ENCODE measurements at regions not wholly inside any gene's neighbourhood (a gene's known extent, or its start where the extent isn't known, plus 50 kb on each side); places are given as distances from the start of the nearest gene placed in this dataset.
A peak's percentile ranks its signal among the peaks of the same experiment; 100 is the strongest.
"Not testable (repeated sequence)": the region's sequence is repeated elsewhere in the genome, so short reads cannot be mapped to it uniquely, and the experiment has no call there.

DNA sequence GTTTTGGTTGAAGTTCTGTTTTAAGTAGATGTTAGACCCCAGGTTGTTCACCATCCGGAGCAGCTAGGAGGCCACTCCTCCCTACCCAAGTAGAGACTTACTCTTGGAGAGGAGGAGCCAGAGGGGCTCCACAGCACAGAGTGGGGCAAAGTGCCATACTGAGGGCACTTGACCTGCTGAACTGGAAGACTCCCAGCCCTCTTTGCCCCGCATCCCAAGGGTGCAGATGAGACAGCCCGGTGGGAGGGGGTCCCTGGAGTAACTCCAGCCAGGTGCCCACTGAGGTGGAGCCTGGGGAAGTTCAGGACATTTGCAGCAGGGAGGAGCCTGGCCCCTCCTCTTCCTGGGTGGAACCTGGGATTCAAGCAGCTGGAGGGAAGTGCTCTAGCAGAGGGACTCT lies 102.1 kb upstream of the GPR6 start:
- Mint-ChIP-seq H3K27ac (peak overlapping the region in 1 of 6 donors; percentile 71), H3K4me3 (no peak overlapping the region), H3K4me1 (peaks cover 11 to 13% (median 11%) of the 10 kb centered on the region in 3 donors), H3K36me3 (no peaks in the 10 kb centered on the region), H3K27me3 (peaks cover 0 to 15% (median 7%) of the 10 kb centered on the region in 3 donors), H3K9me3 (peaks cover 0 to 2% (median 0%) of the 10 kb centered on the region in 7 donors)
- DNase-seq (no peak), ATAC-seq (ENCODE audit: low read depth in 2 of 2) (no peak)

DNA sequence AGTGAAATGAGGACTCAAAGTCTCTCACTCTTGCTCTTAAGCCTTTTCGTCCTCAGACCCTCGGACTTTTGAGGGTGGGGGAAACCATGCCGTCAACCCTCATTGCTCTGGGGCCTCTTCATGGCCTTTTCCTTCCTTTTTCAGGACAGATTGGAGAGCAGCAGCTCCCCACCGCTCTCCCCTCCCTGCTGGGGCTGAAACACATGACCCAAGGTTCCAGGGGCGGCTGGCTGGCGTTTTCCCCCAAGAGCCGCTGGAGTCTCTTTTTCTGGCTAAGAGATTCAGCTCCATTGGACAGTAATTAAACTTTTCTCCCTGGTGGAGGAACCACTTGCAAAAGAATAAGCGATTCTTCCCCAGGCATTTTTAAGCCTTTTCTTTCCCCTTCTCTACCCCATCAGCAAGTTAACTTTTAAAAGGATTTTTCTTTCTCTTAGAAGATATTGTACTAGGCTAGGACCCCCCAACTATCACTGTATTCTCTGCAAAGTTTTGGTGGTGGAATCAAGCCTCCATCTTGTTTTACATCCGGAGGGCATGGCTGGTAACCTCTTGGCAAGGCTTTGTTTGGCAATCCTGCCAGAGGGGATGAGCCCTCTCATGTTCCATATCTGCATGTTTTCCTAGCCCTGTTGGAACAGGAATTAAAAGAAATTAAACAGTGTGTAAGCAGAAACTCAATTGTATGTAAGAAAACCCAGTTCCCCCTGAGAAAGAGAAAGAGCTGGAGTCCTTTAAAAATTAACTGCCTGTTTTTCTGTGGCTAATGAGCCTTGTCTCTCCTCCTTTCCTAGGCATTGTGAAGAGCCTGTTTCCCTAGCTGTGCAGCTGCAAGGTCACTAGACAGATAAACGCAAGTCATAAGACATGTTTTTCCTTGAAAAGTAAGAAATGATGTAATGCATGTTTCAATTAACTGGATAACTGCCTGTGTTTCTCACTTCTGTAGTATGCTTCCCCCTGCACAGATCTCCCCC lies 100.8 kb upstream of the GPR6 start:
- Mint-ChIP-seq H3K4me1 (peaks cover 11% of the 10 kb centered on the region in 3 donors), H3K27ac (peak overlapping the region in 1 of 6 donors; percentile 5), H3K27me3 (peaks cover 0 to 15% (median 7%) of the 10 kb centered on the region in 3 donors), H3K4me3 (no peak overlapping the region), H3K36me3 (no peaks in the 10 kb centered on the region), H3K9me3 (peaks cover 0 to 7% (median 0%) of the 10 kb centered on the region in 7 donors)
- no peak for DNase-seq
- ATAC-seq (ENCODE audit: low read depth in 2 of 2), result no peak

DNA sequence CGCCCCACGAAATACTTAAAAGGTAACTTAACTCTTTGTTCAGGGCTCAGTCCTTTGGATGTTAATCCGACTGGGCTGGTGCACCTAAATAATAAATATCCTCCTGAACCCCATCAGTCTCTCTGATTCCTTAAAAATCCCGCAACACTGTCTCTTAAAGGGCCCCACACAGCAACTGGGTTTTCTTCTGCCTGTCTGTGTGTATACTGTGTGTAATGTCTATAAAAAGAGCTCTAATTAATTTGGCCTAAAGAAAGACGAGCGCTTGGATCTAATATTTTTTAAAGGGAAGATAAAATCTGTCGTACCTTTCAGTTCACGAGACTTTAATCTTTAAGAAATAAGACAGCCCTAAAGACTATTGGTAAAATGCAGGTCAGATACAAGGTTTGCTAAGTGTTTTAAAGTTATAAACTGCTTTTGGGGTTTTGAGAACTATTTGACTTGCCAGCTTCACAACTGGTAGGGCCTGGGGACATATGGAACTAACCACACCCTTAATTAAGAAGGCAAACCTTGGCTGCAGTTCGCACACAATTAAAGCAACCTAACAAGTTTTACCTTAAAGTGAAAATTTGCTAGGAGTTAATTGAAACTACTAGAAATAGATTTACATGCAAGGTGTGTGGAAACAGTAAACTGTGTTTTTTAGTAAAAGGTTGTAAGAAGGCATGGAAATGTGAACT lies 100.0 kb upstream of the GPR6 start:
- H3K9me3 Mint-ChIP-seq; ATAC-seq (ENCODE audit: low read depth in 2 of 2); DNase-seq; H3K4me3 Mint-ChIP-seq; H3K4me1 Mint-ChIP-seq; H3K36me3 Mint-ChIP-seq; H3K27ac Mint-ChIP-seq: not testable (repeated sequence)
- H3K27me3 Mint-ChIP-seq, result peaks cover 0 to 15% (median 7%) of the 10 kb centered on the region in 3 donors

DNA sequence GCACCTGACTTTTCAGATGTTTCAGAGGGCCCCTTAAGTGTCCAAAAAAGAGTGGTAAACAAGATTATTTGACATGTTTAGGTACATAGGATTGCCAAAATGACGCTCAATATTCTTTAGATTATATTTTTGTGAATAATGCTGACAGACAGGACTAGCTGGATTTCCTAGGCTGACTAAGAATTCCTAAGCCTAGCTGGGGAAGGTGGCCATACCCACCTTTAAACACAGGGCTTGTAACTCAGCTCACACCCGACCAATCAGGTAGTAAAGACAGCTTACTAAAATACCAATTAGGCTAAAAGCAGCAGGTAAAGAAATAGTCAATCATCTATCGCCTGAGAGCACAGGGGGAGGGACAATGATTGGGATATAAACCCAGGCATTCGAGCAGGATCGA lies 99.0 kb upstream of the GPR6 start:
- peak overlapping the region in 1 of 6 donors; percentile 6 for H3K27ac Mint-ChIP-seq
- peaks cover 0 to 15% (median 7%) of the 10 kb centered on the region in 3 donors for H3K27me3 Mint-ChIP-seq
- H3K4me3 Mint-ChIP-seq; H3K4me1 Mint-ChIP-seq; H3K9me3 Mint-ChIP-seq; ATAC-seq (ENCODE audit: low read depth in 2 of 2); DNase-seq; H3K36me3 Mint-ChIP-seq: not testable (repeated sequence)

DNA sequence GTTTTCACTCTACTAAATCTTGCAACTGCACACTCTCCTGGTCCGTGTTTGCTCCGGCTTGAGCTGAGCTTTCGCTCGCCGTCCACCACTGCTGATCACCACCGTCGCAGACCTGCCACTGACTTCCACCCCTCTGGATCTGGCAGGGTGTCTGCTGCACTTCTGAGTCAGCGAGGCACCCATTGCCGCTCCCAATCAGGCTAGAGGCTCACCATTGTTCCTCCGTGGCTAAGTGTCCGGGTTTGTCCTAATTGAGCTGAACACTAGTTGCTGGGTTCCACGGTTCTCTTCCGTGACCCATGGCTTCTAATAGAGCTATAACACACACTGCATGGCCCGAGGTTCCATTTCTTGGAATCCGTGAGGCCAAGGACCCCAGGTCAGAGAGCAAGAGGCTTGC lies 98.6 kb upstream of the GPR6 start:
- H3K27ac Mint-ChIP-seq, result peak overlapping the region in 1 of 6 donors; percentile 6
- H3K27me3 Mint-ChIP-seq, result peaks cover 0 to 15% (median 7%) of the 10 kb centered on the region in 3 donors
- DNase-seq (no peak), ATAC-seq (ENCODE audit: low read depth in 2 of 2) (no peak)
- H3K4me3 Mint-ChIP-seq, result no peak overlapping the region
- H3K9me3 Mint-ChIP-seq, result peaks cover 0 to 8% (median 0%) of the 10 kb centered on the region in 7 donors
- peaks cover 0 to 4% (median 0%) of the 10 kb centered on the region in 3 donors for H3K4me1 Mint-ChIP-seq
- H3K36me3 Mint-ChIP-seq, result no peaks in the 10 kb centered on the region

DNA sequence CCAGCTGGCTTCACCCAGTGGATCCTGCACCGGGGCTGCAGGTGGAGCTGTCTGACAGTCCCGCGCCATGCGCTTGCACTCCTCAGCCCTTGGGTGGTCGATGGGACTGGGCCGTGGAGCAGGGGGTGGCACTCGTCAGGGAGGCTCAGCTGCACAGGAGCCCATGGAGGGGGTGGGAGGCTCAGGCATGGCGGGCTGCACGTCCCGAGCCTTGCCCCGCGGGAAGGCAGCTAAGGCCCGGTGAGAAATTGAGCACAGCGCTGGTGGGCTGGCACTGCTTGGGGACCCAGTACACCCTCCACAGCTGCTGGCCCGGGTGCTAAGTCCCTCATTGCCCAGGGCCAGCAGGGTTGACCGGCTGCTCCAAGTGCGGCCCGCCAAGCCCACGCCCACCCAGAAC lies 97.0 kb upstream of the GPR6 start:
- not testable (repeated sequence) for H3K36me3 Mint-ChIP-seq; H3K9me3 Mint-ChIP-seq; ATAC-seq (ENCODE audit: low read depth in 2 of 2); DNase-seq; H3K27ac Mint-ChIP-seq; H3K4me1 Mint-ChIP-seq; H3K4me3 Mint-ChIP-seq
- peaks cover 0 to 15% (median 7%) of the 10 kb centered on the region in 3 donors for H3K27me3 Mint-ChIP-seq

DNA sequence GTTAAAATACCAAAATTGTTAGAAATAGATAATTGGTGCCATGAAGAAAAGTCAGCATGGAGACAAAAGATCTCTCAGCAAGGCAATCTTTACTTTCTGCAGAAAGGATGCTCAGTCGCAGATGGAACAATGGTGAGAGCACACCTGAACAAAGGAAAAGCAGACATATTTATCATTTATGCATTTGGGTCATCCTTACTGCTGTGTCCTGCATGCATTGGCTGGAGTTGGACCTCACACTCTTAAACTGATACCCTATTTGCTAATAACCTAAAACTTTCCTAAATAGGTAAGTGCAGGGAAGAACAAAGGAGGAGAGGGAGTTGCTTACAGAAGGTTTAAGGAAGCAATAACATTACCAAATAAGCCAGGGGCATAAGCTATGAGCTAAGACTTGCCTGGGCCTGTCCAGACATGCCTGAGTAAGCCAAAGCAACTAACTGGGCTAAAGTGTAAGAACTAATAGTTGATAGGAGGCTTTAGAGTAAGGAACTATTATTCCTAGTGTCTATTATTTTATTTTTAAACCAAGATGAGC lies 96.1 kb upstream of the GPR6 start:
- not testable (repeated sequence) for DNase-seq; H3K4me1 Mint-ChIP-seq; H3K36me3 Mint-ChIP-seq; H3K4me3 Mint-ChIP-seq; H3K9me3 Mint-ChIP-seq; H3K27me3 Mint-ChIP-seq; H3K27ac Mint-ChIP-seq; ATAC-seq (ENCODE audit: low read depth in 2 of 2)

DNA sequence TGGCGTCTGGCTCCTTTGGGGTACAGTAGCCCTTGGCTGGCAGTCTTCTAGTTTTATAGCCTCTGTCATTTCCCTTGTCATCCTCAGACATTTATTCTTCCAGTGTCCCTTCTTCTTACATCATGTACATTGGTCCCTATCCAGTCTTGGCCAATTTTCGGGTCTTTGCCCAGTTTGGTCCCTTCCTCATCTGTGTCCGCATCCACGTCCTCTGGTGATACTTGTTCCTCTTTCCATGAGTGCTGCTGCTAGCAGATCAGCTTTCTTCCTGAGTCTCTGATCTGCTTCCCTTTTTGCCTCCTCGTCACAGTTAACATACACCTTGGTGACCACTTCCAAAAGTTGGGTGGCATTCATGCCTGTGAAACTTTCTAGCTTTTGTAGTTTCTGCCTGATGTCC lies 86.2 kb upstream of the GPR6 start:
- peak overlapping the region in 4 of 6 donors; percentile 52 to 95 (median 88) for H3K27ac Mint-ChIP-seq

DNA sequence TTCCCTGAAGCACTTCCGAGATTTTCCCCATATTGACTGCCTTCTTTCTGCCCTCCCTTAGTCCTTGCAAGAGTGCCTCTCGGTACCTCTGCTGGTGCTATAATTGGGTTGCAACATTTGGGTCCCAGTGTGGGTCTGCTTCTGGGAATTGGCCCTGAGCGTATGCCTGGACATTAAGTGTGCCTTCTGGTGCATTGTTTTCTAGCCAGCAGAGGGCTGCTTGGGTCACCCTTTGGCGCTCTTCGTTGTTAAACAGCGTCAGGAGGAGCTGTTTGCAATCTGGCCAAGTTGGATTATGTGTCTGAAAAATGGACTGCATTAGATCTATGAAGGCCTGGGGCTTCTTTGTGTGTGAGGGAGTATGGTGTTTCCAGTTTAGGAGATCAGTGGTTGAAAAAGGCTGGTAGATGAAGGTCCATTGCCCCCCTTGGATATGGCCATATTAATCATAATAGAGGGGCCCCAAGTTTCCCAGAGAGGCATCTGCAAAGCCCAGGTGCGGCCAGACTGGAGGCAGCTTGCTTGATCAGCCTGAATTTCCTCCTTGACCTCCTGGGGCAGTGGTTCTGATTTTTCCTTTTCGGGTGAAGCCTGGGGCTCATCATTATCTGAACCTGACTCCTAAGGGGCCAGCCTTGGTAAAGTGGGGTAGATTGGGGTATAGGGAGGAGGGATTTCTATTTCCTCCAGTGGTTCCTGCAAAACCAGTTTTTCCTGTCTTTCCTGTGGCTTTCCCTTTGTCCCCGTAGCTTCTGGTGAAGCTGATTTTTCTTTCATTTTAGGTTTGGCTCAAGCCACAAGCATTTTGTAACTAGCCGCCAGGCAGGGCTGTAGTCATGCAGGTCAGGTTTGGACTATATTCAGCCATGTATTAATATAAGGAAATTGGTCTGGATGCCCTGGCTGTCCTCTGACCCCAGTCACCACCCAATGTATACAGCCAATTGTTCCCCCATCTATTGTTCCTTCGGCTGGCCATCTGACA lies 85.4 kb upstream of the GPR6 start:
- H3K4me1 Mint-ChIP-seq, result peaks cover 41 to 61% (median 56%) of the 10 kb centered on the region in 3 donors
- H3K27ac Mint-ChIP-seq, result peak overlapping the region; percentile 69 to 98 (median 91)
- no peaks in the 10 kb centered on the region for H3K27me3 Mint-ChIP-seq
- H3K9me3 Mint-ChIP-seq, result peaks cover 0 to 21% (median 9%) of the 10 kb centered on the region in 7 donors
- peaks cover 10 to 13% of the 10 kb centered on the region in 2 donors for H3K36me3 Mint-ChIP-seq
- no peak for DNase-seq
- ATAC-seq (ENCODE audit: low read depth in 2 of 2), result no peak
- H3K4me3 Mint-ChIP-seq, result peak overlapping the region in 6 of 8 donors; percentile 27 to 89 (median 67)

More for the DNA sequence above, 86.2 kb upstream of the GPR6 start:
- Mint-ChIP-seq H3K27me3 (no peaks in the 10 kb centered on the region), H3K9me3 (peaks cover 0 to 21% (median 9%) of the 10 kb centered on the region in 7 donors), H3K4me1 (peaks cover 37 to 53% (median 48%) of the 10 kb centered on the region in 3 donors), H3K4me3 (peak overlapping the region in 3 of 8 donors; percentile 0 to 82 (median 17)), H3K36me3 (peaks cover 10 to 13% of the 10 kb centered on the region in 2 donors)
- ATAC-seq (ENCODE audit: low read depth in 2 of 2) (peak in 1 of 2 donors; percentile 22), DNase-seq (peak; percentile 17)

DNA sequence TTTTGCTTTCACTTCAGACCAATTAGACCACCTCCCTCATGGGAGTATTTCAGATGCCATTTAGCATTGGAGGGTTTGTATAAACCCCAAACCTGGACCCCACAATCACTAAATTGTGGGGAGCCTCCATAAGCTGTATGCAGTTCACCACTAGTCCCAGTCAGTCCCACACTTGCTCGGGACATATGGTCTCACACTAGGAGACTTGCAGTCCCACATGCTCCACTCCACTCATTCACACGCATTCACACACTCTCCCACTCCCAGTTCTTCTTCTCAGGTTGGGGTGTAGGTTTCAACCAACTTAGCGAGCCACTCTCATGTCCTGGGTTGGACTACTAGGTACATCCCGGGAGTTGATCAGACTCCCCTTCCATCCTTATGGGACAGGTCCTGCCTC lies 84.5 kb upstream of the GPR6 start:
- Mint-ChIP-seq H3K9me3 (peaks cover 0 to 21% (median 9%) of the 10 kb centered on the region in 7 donors), H3K27me3 (no peaks in the 10 kb centered on the region), H3K27ac (peak overlapping the region; percentile 18 to 98 (median 94)), H3K4me1 (peaks cover 41 to 64% (median 58%) of the 10 kb centered on the region in 3 donors), H3K36me3 (peaks cover 10 to 13% of the 10 kb centered on the region in 2 donors), H3K4me3 (peak overlapping the region in 6 of 8 donors; percentile 24 to 89 (median 67))
- DNase-seq, result no peak
- no peak for ATAC-seq (ENCODE audit: low read depth in 2 of 2)

DNA sequence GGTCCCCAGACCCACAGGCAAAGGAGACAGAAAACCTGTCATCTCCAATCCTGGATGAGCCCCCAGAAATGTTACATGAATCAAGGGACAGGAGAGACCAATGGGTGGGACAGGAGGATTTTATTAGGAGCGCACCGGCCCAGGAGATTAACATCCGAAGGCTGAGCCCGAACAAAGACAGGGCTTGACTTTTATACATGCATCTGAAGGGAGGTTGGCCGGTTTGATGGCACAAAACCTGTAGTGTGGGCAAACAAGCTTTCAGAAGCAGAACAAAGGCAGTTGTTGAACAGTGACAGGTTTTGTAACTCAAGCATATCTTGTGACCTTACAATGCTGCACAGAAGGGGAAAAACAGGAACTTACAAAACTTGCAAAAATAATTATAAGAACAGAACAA lies 83.9 kb upstream of the GPR6 start:
- ATAC-seq (ENCODE audit: low read depth in 2 of 2) (peak; percentile 95 to 96), DNase-seq (peak; percentile 68)
- Mint-ChIP-seq H3K4me3 (peak overlapping the region; percentile 0 to 89 (median 60)), H3K4me1 (peaks cover 41 to 65% (median 58%) of the 10 kb centered on the region in 3 donors), H3K27ac (peak overlapping the region; percentile 18 to 98 (median 94)), H3K27me3 (no peaks in the 10 kb centered on the region), H3K9me3 (peaks cover 0 to 21% (median 9%) of the 10 kb centered on the region in 7 donors), H3K36me3 (peaks cover 10 to 13% of the 10 kb centered on the region in 2 donors)

DNA sequence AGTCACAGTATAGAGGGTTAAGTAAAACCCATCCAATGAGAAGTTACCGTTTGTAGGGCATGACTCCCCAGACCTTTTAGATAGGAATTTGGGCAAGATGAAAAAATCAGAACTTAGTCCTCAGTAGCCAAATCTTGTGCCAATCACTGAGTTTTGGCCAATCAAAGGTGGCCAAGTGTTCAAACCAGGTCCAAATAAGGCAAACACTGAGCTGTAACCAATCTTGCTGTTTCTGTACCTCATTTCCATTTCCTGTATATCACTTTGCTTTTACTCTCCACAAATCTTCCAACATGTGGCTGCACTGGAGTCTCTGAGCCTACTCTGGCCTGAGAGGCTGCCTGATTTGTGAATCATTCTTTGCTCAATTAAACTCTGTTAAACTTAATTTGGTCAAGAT lies 81.8 kb upstream of the GPR6 start:
- Mint-ChIP-seq H3K4me3 (peak overlapping the region in 3 of 8 donors; percentile 10 to 60 (median 42)), H3K4me1 (peaks cover 41 to 71% (median 58%) of the 10 kb centered on the region in 3 donors), H3K36me3 (peaks cover 10 to 13% of the 10 kb centered on the region in 2 donors), H3K27me3 (no peaks in the 10 kb centered on the region), H3K9me3 (peaks cover 0 to 21% (median 9%) of the 10 kb centered on the region in 7 donors), H3K27ac (peak overlapping the region in 4 of 6 donors; percentile 44 to 80 (median 58))
- ATAC-seq (ENCODE audit: low read depth in 2 of 2), result no peak
- DNase-seq, result no peak

All from naive B cell (primary cell).